Stimulated activated CD8-positive, alpha-beta memory T cell treated with anti-CD3 and anti-CD28 coated beads, Interleukin-12 subunit alpha, Interleukin-12 subunit beta, amount 100 ng/mL, for 1 hour (primary cell): ENCODE measurements at regions not wholly inside any gene's neighbourhood (a gene's known extent, or its start where the extent isn't known, plus 50 kb on each side); places are given as distances from the start of the nearest gene placed in this dataset.
A peak's percentile ranks its signal among the peaks of the same experiment; 100 is the strongest.
"Not testable (repeated sequence)": the region's sequence is repeated elsewhere in the genome, so short reads cannot be mapped to it uniquely, and the experiment has no call there.

Source experiments
- DNase-seq: peaks from one replicate; pipeline ENCODE4 v3.0.0-alpha.2; 2020; ENCODE audit warnings: low read depth

DNA sequence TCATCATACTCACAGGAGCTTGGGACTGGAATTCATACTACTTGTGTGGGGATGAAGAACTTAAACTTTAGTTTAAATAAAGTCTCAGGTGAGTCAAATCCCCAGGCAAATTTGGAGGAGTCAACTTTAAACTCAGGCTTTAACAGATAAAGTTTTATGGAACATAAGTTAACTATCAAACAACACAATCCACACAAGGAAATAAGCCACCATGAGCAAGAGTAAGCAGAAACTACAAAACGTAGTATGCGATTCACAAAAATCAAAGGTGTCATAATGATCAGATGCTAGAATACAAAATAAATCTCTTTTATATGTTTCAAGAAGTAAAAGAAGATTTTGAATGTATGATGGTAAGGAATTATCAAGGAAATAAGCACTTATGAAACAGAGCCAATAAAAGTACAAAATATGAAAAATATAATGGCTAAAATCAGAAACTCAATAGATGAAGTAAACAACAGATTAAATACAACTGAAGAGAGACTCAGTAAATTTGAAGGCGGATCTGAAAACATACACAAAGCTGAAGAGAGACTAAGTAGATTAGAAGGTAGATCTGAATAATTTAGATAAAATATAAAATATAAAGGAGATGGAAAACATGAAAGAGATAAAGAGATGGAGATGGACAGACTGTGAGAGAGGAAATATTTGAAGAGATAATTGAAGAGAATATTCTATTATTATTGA is 97.5 kb upstream of the TWIST2 start:
- no peak for DNase-seq

DNA sequence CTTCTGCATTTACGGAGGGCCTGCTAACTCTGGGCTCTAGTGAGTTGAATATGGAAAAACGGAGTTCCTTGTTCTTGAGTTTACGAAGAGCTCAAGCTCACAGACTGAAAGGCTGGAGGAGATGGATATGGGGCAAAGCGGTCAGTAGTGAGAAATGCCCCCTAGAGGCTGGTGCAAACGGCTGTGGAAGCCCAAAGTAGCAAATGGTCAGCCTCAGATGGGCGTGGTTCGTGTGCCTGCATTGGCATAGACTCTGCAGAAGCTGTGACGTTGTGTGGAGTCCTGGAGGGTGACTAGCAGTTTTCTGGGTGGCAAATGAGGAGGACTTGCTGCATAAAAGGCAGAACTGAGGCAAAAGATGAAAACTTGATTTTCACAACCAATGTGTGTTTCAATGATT is 93.6 kb upstream of the TWIST2 start:
- no peak for DNase-seq

DNA sequence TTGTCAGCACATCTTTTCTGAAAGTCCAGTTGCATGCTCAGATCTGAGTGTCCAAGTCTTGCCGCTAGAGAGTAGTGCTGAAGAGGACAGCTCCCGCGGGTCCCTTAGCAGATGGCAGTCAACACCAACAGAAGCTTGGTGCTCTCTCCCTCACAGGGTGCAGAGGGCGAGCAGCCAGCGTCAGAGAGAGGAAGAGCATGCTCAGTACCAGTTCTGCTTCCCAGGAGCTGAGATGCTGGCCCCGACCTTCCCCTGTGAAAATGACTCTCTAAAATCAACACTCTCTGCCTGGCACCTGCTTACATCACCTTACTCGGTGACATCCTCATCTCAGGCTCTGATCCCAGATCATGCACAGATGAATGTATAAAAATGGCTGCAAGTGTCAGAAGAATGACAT is 86.0 kb upstream of the TWIST2 start:
- DNase-seq, result no peak

DNA sequence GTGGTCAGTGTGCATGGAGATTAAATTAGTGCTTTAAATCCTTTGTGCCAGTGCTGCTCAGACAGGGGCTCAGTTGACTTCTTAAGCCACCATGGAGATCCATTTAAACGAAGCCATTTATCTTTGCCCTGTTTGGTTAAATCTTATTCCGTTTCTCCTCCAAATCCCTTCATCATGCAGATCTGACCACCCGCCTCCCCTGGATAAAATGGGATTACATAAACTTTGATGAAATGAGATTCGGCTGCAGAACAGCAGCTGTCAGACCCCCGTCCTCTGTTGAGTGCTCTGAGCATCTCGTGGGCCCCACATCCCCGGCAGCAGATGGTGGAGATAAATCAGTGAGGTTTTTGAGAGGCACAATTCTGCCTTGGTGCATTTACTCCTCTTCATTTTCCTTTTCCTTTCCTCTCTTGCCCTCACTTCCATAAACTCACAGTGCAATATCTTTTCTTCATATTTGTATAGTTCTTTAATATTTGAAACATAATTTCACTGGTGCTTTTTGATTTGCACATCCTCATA is 84.4 kb upstream of the TWIST2 start:
- no peak for DNase-seq

DNA sequence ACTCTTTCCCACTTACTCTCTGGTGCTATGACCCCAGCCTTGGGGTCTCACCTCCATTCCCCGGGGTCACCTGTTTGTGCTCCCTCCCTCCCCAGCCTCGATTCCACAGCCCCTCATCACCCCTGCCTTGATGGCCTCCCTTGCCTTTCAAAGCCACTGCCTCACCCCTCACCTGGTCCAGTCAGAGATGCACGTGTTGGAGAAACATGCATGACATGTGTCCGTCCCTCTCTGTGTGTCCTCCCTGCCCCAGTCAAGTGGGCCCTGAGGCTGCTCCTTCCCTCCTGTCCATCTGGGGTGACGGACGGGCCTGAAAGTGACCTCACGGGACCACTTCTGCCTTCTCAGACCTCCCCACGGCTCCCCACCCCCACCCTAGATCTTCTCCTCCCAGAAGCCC is 82.3 kb upstream of the TWIST2 start:
- DNase-seq, result no peak

DNA sequence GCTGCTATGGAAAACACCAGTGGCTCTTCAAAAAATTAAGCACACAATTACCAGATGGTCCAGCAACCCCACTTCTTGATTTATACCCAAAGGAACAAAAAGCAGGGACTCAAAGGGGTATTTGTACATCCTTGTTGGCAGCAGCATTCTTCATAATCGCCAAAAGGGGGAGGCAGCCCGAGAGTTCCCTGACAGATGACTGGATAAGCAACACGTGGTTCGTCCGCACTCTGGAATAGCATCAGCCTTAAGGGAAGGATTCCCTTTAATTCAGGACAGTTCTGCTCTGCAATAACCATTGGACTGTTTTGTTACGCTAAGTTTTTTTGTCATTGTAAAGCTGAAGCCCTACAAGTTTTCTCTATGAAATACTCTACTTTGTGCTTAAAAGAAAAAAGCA is 76.7 kb upstream of the TWIST2 start:
- no peak for DNase-seq

DNA sequence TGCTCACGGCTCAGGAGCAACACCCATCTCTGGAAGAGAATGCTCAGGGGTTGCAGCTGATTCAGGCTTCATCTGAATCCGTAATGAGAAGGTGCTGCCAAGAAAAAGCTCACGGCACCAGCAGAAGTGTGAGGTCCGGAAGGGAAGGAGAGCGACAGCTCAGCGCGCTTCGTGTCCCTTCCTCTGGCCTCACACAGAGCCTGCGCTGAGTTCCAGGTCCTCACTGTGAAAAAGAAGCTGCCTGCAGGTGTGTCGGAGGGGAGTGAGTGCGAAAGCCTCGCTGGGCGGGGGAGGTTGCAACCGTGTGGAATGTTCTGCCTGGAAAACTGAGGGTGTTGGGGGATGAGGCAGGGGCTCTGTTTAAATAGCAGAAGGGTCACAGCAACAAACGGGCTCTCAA is 76.2 kb upstream of the TWIST2 start:
- no peak for DNase-seq

DNA sequence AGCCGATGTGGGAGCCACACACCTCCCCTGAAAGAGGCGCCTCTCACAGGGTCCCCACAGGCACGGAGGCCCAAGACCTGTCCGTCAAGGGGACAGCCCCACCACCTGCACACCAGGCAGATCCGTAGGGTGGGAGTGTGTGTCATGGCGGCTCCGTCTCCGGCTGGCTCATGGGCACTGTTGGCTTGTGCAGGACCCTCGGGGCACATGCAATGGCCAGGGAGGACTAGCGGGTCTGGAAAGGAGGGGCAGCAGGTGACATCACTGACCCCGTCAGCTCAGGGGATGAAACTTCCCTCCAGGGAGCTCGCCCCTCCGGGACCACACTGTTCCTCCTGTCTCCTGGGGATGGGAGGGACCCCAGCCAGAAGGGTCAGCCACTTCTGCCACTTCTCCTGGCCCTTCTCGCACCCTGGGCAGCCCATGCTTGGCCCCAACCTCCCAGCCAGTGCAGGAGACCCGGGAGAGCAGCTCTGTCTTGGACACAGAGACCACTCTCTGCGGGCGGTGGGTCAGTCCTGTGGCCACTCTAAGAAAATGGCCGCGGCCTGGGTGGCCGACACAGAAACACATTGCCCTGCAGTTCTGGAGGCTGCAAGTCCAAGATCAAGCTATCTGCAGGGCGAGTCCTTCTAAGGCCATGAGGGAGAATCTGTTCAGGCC is 75.1 kb upstream of the TWIST2 start:
- DNase-seq, result no peak

DNA sequence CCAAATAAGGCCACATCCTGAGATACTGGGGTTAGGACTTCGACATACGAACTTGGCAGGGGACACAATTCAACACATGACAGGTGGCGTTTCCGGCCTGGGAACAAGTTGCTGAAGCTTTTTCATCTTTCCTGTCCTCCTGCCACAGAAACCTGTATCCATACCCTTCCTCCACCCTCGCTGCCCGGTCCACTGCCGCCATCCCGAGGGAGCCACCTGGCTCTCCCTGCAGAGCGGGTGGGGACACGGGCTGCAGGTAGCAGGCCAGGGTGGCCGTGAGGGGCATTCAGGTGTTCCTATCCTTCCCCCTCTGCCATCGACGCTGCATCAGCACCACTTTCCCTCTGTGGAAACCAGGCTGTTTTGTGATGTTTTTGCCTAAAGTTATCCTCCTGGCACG is 74.4 kb upstream of the TWIST2 start:
- DNase-seq, result no peak

DNA sequence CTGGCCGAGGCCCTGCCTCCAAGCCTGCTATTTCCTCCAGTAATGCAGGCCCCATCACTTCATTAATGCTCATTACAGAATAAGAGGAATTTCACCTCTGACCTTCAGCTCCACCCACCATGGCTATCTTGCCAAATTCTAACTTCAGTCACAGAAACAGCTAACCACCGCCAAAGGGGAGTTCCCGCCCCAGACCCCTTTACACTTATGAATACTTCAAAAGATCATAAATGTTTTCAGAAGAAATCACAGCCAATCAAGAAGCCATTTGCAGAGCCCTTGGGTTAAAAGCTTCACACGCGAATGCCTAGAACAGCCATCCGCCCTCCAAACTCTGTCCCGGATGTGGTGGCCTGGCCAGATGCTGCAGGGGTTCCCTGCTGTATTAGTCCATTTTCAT is 73.8 kb upstream of the TWIST2 start:
- DNase-seq, result no peak

DNA sequence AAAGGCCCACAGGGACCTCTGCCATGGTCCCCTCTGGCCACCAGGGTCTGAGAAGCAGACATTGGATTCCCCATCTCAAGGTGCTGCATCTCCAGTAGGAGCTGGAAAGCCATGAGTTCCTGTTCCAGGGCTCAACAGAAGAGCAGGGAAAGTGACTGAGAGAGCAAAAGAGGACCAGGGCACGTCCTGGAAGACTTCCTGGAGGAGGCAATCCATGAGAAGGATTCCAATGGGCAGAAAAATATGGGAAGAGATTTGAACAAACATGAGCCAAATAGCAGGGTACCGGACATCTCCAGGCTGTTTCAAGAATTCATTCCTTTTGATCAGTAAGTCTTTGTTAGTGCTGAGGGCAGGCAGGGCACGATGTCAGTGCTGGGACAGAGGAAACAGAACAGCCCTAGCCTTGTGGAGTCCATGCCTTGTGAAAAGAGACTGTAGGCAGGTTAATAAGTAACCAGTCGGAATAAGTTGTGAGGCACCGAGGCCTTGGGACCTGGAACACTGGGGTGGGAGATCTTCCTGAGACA is 72.8 kb upstream of the TWIST2 start:
- DNase-seq, result no peak

DNA sequence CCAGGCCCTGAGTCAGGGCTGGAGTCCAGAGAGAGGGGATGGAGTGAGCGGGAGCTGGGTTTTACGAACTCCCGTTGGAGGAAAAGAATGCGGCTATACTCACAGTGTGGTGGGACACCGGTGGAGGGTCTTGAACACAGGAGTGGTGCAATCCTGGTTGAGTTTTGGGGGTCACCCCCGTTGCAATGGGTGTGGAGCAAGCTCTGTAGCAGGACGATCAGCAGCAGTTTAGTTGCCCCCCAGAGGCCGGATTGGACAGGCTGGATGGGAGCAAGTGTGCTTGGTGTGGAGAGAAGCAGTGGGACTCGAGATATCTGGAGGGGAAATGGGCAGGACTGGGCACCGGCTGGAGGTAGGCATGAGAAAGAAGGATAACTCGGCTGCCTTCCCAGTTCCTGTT is 72.3 kb upstream of the TWIST2 start:
- DNase-seq, result no peak

DNA sequence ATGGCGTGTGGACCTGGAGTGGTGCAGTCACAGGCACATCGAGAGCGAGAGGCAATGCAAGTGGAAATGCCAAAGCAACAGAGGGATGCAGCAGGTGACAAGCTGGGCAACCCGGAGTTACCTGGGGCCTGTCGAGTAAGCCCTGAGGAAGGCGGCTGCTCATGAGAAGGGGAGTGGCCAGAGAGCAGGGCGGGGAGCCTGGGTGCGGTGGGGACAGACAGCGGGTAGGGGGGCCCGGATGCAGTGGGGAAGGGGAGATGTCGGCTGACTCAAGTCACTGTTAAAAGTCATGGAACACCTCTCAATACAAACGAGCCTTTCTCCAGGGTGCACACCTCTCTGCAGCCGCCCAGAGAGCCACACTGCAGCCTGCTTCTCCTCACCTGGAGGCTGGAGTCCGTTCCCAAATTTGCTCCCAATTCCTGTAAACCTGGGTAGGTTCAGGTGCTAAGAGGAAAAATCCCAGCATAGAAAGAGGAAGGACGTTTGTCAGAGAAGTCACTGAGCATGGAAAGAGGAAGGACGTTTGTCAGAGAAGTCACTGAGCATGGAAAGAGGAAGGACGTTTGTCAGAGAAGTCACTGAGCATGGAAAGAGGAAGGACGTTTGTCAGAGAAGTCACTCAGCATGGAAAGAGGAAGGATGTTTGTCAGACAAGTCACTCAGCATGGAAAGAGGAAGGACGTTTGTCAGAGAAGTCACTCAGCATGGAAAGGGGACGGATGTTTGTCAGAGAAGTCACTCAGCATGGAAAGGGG is 71.7 kb upstream of the TWIST2 start:
- DNase-seq, result no peak

DNA sequence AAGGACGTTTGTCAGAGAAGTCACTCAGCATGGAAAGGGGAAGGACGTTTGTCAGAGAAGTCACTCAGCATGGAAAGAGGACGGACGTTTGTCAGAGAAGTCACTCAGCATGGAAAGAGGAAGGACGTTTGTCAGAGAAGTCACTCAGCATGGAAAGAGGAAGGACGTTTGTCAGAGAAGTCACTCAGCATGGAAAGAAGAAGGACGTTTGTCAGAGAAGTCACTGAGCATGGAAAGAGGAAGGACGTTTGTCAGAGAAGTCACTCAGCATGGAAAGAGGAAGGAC is 71.2 kb upstream of the TWIST2 start:
- not testable (repeated sequence) for DNase-seq

DNA sequence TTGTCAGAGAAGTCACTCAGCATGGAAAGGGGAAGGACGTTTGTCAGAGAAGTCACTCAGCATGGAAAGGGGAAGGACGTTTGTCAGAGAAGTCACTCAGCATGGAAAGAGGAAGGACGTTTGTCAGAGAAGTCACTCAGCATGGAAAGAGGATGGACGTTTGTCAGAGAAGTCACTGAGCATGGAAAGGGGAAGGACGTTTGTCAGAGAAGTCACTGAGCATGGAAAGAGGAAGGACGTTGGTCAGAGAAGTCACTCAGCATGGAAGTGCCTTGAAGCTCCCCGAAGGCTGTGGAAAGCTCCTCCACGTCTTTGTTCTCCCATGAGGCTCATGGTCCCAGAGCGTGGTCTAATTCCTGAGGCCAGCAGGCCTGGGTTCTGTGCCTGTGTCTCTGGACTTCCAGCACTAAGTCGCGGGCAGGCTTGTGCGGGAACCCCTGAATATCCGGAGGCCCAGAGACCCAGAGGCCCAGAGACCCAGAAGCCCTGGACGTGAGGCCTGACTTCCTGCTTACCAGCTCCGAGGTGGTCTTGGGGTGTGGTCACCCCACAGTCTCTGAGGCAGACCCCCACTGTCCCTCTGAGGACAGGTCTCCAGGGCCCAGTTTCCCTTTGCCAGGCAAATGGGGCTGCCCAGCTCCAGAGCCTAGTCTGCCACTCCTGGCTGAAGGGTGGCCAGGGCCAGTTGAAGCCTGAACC is 70.4 kb upstream of the TWIST2 start:
- DNase-seq, result no peak

DNA sequence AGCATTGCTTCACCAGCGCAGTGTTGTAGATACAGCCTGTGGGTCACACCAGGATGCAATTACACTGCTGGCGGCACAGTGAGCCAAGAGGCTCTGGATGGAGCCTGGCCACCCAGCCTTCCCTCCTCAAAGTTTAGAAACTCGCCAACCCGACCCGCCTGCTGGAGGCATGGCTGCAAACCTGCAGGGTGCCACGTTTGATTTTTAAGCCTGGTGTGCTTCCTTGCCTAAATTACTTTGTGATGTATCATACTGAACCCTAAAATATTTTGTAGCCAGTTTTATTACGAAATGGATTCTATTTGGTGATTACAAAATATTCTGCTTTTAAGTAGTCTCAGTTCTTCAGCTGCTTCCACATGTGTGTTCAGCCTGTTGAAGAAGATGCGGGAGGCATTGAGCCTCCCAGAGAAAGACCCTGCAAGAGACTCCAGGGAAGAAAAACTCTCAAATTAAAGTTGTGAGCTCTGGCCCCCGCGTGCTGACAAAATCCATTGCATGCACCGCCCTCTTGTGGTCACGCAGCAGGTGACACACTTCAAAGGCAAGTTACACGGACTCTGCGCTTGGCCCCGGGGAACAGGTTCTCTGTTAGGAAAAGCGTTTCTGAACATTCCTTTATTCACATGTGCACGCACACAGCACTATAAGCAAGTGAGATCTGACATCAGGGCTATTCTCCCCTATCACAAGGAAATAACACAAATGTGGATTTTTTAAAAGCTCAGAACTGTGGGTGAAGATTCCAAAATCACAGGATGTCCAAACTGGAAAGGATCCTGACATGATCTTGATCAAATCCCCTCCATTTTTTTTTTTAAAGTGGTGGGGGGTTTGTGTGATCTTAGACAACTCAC is 63.0 kb upstream of the TWIST2 start:
- DNase-seq, result peak; percentile 34

DNA sequence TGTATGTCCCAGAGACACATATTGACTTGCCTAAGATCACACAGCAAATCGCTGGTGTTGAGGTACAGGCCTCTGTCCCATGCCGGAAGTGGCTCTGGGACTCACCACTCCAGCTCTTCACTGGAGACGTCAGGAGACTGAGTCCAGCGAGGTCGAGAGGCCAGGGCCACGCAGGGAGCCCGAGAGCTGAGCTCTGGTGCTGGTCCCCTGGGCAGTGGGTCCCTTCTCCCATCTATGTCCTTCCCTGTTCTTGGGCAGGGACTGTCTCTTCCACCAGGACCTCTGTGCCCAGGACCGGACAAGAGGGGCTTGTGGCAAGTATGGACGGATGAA is 62.4 kb upstream of the TWIST2 start:
- no peak for DNase-seq

DNA sequence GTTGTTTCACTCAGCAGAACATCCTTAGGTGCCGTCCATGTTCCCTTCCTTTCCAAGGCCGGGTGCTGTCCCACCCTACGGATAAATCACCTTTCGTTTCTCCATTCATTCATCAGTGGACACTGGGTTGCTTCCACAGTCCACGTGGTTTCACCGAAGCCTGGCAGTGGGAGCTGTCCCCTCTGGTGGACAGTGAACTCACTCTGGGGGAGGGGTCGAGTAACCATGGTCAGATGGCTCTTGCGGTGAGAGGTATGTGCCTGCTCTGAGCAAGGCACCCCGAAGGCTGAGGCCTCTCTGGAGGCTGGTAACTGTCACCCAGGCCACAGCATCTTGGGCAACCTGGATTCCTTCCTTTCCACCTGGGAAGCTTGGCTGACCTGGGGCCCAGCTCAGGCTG is 61.5 kb upstream of the TWIST2 start:
- no peak for DNase-seq

DNA sequence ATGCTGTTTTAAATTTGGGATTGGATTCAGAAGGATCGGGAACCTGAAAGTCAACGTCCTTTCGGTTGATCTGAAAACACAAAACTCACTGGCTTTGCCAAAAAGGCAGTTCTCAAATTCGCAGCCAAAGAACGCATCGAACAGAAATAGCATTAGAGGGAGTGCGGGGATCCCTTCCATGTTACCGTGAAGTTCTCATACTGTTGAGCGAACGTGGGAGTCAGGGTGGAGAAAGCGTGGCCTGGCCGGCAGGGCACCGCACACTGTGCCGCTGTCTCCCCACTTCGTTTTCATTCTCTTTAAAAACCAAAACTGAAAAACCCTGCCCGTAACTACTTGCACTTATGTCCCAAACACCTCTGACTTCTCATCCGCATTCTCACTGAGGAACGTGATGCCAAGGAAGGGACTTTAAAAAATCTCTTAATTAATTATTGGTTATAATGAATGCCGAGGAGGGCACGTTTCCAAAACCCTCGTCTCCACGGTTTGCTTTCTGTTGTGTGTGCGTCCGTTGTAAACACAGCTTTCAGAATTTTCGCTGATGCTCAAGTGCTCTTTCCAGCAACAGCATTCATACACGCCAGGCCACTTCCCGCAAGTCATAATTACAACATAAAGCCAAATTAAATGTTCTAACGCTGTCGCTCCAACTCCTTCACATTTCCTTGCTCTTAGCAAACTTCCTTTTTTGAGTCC is 60.9 kb upstream of the TWIST2 start:
- no peak for DNase-seq

DNA sequence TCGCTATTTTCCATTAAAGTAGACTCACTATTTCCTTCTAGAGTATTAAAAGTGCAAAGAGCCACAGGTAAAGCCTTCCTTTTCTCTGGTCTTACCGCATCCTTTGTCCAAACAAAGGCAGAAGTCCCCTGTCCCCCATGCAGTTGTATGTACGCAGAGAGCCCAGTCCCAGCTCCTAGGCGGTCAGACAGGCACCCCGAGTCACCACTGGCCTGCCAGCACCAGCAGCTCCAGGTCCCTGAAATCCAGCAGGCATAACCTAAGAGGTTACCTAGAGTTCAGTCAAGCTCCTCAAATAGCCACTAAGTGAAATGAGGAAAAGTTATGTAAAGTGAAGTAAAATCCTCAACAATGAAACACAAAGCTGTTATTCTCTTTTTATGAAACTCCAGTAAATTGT is 60.4 kb upstream of the TWIST2 start:
- no peak for DNase-seq

DNA sequence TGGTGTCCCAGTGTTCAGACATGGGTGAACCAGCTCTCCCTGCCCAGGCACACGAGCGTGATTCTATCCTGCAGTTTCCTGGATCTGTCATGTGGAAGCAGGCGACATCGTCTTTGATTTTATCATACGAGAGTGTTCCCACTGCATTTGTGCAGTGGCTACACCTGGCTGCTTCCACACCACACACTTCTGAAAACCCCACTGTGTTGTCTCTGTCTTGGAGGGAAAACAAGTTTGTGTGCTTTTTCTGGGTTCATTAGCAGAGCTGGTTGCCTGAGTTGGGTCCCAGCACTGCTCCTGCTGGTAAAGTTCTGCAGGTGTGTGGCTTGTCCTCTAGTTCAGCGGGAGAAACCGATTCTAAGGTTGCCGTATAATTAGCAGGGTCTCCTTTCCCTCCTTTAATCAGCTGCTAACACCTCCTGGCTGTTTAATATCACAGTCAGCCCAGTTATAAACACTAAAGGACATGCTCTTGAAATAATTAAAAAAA is 58.5 kb upstream of the TWIST2 start:
- no peak for DNase-seq
